Natural killer cell (primary cell): ENCODE measurements at regions not wholly inside any gene's neighbourhood (a gene's known extent, or its start where the extent isn't known, plus 50 kb on each side); places are given as distances from the start of the nearest gene placed in this dataset.

Experiments
- ATAC-seq, 3 donors: fragments of 150-1000 bp in 2 of 3; fragments of 200-7000 bp in 1 of 3; cut with Tn5 transposase; 1 replicate in 1 of 3; 2 replicates in 2 of 3; pipeline ENCODE4 v1.10.0; 2021; ENCODE audit warnings: mild to moderate bottlenecking in 2 of 3, moderate library complexity in 2 of 3
- DNase-seq, 2 donors: peaks; one replicate each; pipeline versions ENCODE4 v3.0.0 to v3.0.0-alpha.2; 2013 to 2021; ENCODE audit warnings: mixed read lengths in 1 of 2
- H3K27ac ChIP-seq: one replicate; pipeline ENCODE4 v1.5.1; 2013; ENCODE audit warnings: mild to moderate bottlenecking, low read length
- H3K27me3 ChIP-seq: one replicate; pipeline ENCODE4 v1.6.1; 2013; ENCODE audit warnings: low read length; ENCODE audit not compliant: control insufficient read depth, insufficient read depth
- H3K36me3 ChIP-seq: one replicate; pipeline ENCODE4 v1.6.1; 2013; ENCODE audit warnings: low read length; ENCODE audit not compliant: control insufficient read depth, insufficient read depth
- H3K4me1 ChIP-seq: one replicate; pipeline ENCODE4 v1.6.1; 2013; ENCODE audit warnings: low read length; ENCODE audit not compliant: control insufficient read depth, insufficient read depth
- H3K4me3 ChIP-seq: one replicate; pipeline ENCODE4 v1.5.1; 2013; ENCODE audit warnings: low read length
- H3K9me3 ChIP-seq: one replicate; pipeline ENCODE4 v1.6.1; 2013; ENCODE audit warnings: low read length; ENCODE audit not compliant: control insufficient read depth, insufficient read depth
- H3K27ac Mint-ChIP-seq, 2 donors: one replicate each; pipeline ENCODE4 v1.8.0; 2022; ENCODE audit warnings: mild to moderate bottlenecking in 2 of 2, mixed read lengths in 2 of 2, moderate library complexity in 1 of 2
- H3K27me3 Mint-ChIP-seq, 2 donors: one replicate each; pipeline ENCODE4 v1.8.0; 2022; ENCODE audit warnings: low read depth in 2 of 2, mixed read lengths in 2 of 2
- H3K36me3 Mint-ChIP-seq: one replicate; pipeline ENCODE4 v1.8.0; 2022; ENCODE audit warnings: mixed read lengths
- H3K4me1 Mint-ChIP-seq, 2 donors: one replicate each; pipeline ENCODE4 v1.8.0; 2022; ENCODE audit warnings: mixed read lengths in 2 of 2
- H3K4me3 Mint-ChIP-seq: one replicate; pipeline ENCODE4 v1.8.0; 2022; ENCODE audit warnings: mild to moderate bottlenecking, moderate library complexity, mixed read lengths
- H3K9me3 Mint-ChIP-seq, 2 donors: one replicate each; pipeline ENCODE4 v1.8.0; 2022; ENCODE audit warnings: mixed read lengths in 2 of 2
- CTCF ChIP-seq: fragments of 200-600 bp; IDR thresholded peaks from one replicate; pipeline ENCODE4 v1.8.0; 2022; ENCODE audit warnings: antibody characterized with exemption
- whole genome bisulfite sequencing: methylation state at CpG from one replicate; pipeline ENCODE4 v1.1.7; 2013; ENCODE audit warnings: missing lambda C conversion rate; ENCODE audit not compliant: insufficient coverage; 5-methylcytosine and 5-hydroxymethylcytosine counted together
- intact Hi-C: fragments of 100-400 bp; cut with micrococcal nuclease; formaldehyde crosslinking; loops from one replicate; pipeline ENCODE4 v1.14.2; 2022

- Histone ChIP-seq H3K27me3 (no peaks in the 10 kb centered on the region), H3K36me3 (no peaks in the 10 kb centered on the region), H3K27ac (no peak overlapping the region), H3K4me1 (no peaks in the 10 kb centered on the region), H3K4me3 (no peak overlapping the region), H3K9me3 (peaks cover 3% of the 10 kb centered on the region)
- DNase-seq (no peak), ATAC-seq (no peak)
- WGBS = 71% methylated on average over 6 of the region's 6 CpGs
- Mint-ChIP-seq H3K27me3 (no peaks in the 10 kb centered on the region), H3K27ac (no peak overlapping the region), H3K4me1 (no peaks in the 10 kb centered on the region), H3K4me3 (no peak overlapping the region), H3K36me3 (no peaks in the 10 kb centered on the region), H3K9me3 (peaks cover 6 to 8% of the 10 kb centered on the region in 2 donors)
- no peak for TF ChIP-seq CTCF
- intact Hi-C loops = no loop called here
These were observed 320.9 kb upstream of the KLF4 start for GRCh38 chr9:107810461-107810961.

DNA sequence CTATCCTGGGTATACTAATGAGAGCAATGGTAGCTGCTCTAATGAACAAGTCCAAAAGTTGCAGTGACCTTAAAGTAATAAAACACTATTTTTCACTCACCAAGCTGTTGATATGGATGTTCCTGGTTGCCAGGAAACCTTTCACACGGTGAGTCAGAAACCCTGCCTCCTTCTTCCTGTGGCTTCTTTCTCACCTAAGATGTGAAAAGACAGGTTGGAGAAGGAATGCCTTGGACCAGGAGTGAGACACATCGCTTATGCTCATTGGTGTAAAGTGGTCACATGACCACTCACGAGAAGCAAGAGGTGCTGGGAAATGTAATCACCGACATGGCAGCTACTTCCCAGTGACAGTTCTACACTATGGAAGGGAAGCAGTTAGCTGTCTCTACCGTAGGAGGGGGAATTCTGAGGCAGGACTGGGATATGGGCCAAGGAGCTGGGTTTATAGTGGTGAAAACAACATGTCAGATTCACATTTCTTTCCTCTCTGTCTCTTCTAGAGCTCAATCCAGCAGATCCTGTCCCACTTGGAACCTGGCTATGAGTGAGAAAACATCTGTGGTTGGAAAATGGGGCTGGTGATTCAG is 320.4 kb upstream of the KLF4 start:
- Mint-ChIP-seq H3K9me3 (peaks cover 6 to 8% of the 10 kb centered on the region in 2 donors), H3K27me3 (no peaks in the 10 kb centered on the region), H3K36me3 (no peaks in the 10 kb centered on the region), H3K27ac (no peak overlapping the region), H3K4me3 (no peak overlapping the region), H3K4me1 (no peaks in the 10 kb centered on the region)
- DNase-seq = no peak
- no peaks in the 10 kb centered on the region for H3K4me1 ChIP-seq
- intact Hi-C loops = no loop called here
- H3K27me3 ChIP-seq = no peaks in the 10 kb centered on the region
- H3K27ac ChIP-seq = no peak overlapping the region
- 84% methylated on average over 5 of the region's 5 CpGs for WGBS
- H3K9me3 ChIP-seq = peaks cover 3% of the 10 kb centered on the region
- no peak overlapping the region for H3K4me3 ChIP-seq
- no peak for ATAC-seq
- TF ChIP-seq CTCF = no peak
- no peaks in the 10 kb centered on the region for H3K36me3 ChIP-seq

- intact Hi-C loops = no loop called here
- H3K4me3 ChIP-seq = no peak overlapping the region
- H3K36me3 Mint-ChIP-seq = no peaks in the 10 kb centered on the region
- H3K4me1 Mint-ChIP-seq = no peaks in the 10 kb centered on the region
- TF ChIP-seq CTCF = no peak
- 87% methylated on average over 4 of the region's 4 CpGs for WGBS
- no peaks in the 10 kb centered on the region for H3K4me1 ChIP-seq
- peaks cover 4 to 12% of the 10 kb centered on the region in 2 donors for H3K9me3 Mint-ChIP-seq
- H3K27me3 ChIP-seq = no peaks in the 10 kb centered on the region
- no peak overlapping the region for H3K27ac ChIP-seq
- no peak overlapping the region for H3K27ac Mint-ChIP-seq
- no peak for DNase-seq
- H3K9me3 ChIP-seq = no peaks in the 10 kb centered on the region
- no peak for ATAC-seq
- H3K4me3 Mint-ChIP-seq = no peak overlapping the region
- no peaks in the 10 kb centered on the region for H3K27me3 Mint-ChIP-seq
- H3K36me3 ChIP-seq = no peaks in the 10 kb centered on the region
These were observed 317.6 kb upstream of the KLF4 start for GRCh38 chr9:107807183-107807582.

DNA sequence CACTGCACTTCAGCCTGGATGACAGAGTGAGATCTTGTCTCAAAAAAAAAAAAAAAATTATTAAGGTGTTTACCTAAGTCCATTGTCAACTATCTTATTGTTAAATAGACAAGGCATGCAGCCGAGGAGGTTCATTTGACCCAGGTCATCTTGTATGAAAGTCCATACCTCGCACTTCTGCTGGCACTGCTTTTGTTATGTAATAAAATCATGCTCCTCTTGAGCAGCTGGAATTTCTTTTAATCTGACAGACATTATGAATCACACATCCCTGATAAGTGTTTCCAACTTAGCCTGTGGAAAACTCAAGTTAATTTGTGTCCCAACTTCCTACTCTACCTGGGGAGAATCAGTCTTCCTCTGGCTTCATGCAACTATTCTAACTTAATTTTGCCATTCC is 315.6 kb upstream of the KLF4 start:
- H3K27me3 Mint-ChIP-seq = no peaks in the 10 kb centered on the region
- H3K27ac Mint-ChIP-seq = no peak overlapping the region
- DNase-seq (no peak), ATAC-seq (no peak)
- Histone ChIP-seq H3K4me1 (no peaks in the 10 kb centered on the region), H3K4me3 (no peak overlapping the region), H3K9me3 (no peaks in the 10 kb centered on the region), H3K27ac (no peak overlapping the region), H3K36me3 (no peaks in the 10 kb centered on the region), H3K27me3 (no peaks in the 10 kb centered on the region)
- intact Hi-C loops = no loop called here
- 79% methylated on average over 2 of the region's 2 CpGs for WGBS
- no peak overlapping the region for H3K4me3 Mint-ChIP-seq
- H3K9me3 Mint-ChIP-seq = peaks cover 4 to 10% of the 10 kb centered on the region in 2 donors
- TF ChIP-seq CTCF = no peak
- no peaks in the 10 kb centered on the region for H3K36me3 Mint-ChIP-seq
- no peaks in the 10 kb centered on the region for H3K4me1 Mint-ChIP-seq
